GM12873 (cell line): ENCODE measurements at regions not wholly inside any gene's neighbourhood (a gene's known extent, or its start where the extent isn't known, plus 50 kb on each side); places are given as distances from the start of the nearest gene placed in this dataset.

ENCODE experiments used
- CTCF ChIP-seq: IDR thresholded peaks from 2 replicates; pipeline ENCODE4 v1.5.1; 2012; ENCODE audit warnings: low read depth, mild to moderate bottlenecking, moderate library complexity, low read length, control low read depth; ENCODE audit not compliant: insufficient read depth; ENCODE audit errors: missing control alignments

- no peak for TF ChIP-seq CTCF
Observed at GRCh38 chr1:177859572-177859971, 110.3 kb downstream of the SEC16B start.

GRCh38 chr1:177858332-177858821, 111.5 kb downstream of the SEC16B start:
- no peak for TF ChIP-seq CTCF

- no peak for TF ChIP-seq CTCF
Observed at GRCh38 chr1:177857285-177857684, 112.6 kb downstream of the SEC16B start.

GRCh38 chr1:177854951-177855350, 114.9 kb downstream of the SEC16B start:
- TF ChIP-seq CTCF = no peak

GRCh38 chr1:177849579-177850290, 120.1 kb downstream of the SEC16B start:
- no peak for TF ChIP-seq CTCF

- no peak for TF ChIP-seq CTCF
Observed at GRCh38 chr1:177849130-177849529, 120.7 kb downstream of the SEC16B start.

- TF ChIP-seq CTCF = no peak
Observed at GRCh38 chr1:177848577-177848976, 121.3 kb downstream of the SEC16B start.

GRCh38 chr1:177847843-177848242, 122.0 kb downstream of the SEC16B start:
- no peak for TF ChIP-seq CTCF
